Endothelial cell of umbilical vein (primary cell): ENCODE measurements at regions not wholly inside any gene's neighbourhood (a gene's known extent, or its start where the extent isn't known, plus 50 kb on each side); places are given as distances from the start of the nearest gene placed in this dataset.

Experiments used
- BruUV-seq: library from RNA; stranded (reverse); fragments of 400-500 nt; replicated peaks from 2 replicates; lab custom pipeline; 2021; lab: Mats Ljungman, UMichigan
- CTCF ChIA-PET: fragments of 300-600, 350-600 bp; sonication (Branson Sonifier 250); formaldehyde crosslinking; loops from one replicate; lab custom pipeline; 2021; ENCODE audit warnings: antibody characterized with exemption, inconsistent platforms; lab: Charles Lee
- POLR2A ChIA-PET: fragments of 300-600, 350-600 bp; sonication (Branson Sonifier 250); formaldehyde crosslinking; loops from one replicate; lab custom pipeline; 2021; ENCODE audit warnings: antibody characterized with exemption, inconsistent platforms; lab: Charles Lee
- DNase-seq: peaks from one replicate; pipeline ENCODE4 v3.0.0-alpha.2; 2011; ENCODE audit warnings: low read depth, low spot score
- FAIRE-seq: peaks from 2 replicates; lab custom pipeline; 2011; peaks lifted over from hg19 to GRCh38; lab: Jason Lieb, UNC
- H2AFZ ChIP-seq: 2 replicates; pipeline ENCODE4 v1.6.0; 2012; ENCODE audit warnings: low read depth, low read length, control low read depth, inconsistent platforms
- H3K27ac ChIP-seq: 2 replicates; pipeline ENCODE4 v1.5.1; 2011; ENCODE audit warnings: low read depth, mild to moderate bottlenecking, control low read depth, low read length, moderate library complexity; ENCODE audit not compliant: insufficient read depth
- H3K27me3 ChIP-seq, 2 experiments: 2 replicates each; pipeline versions ENCODE4 v1.6.0 to v1.6.1; 2011; ENCODE audit warnings: low read length in 2 of 2, mixed read lengths in 1 of 2; ENCODE audit not compliant: control insufficient read depth in 2 of 2, insufficient read depth in 2 of 2
- H3K36me3 ChIP-seq, 2 experiments: 2 replicates in 1 of 2; 3 replicates in 1 of 2; pipeline ENCODE4 v1.5.1; 2011; ENCODE audit warnings: low read length in 2 of 2, mild to moderate bottlenecking in 1 of 2, moderate library complexity in 1 of 2; ENCODE audit not compliant: control insufficient read depth in 2 of 2, insufficient read depth in 2 of 2; ENCODE audit errors: extremely low read depth in 1 of 2
- H3K4me1 ChIP-seq: 3 replicates; pipeline ENCODE4 v1.5.1; 2011; ENCODE audit warnings: mild to moderate bottlenecking, low read length; ENCODE audit not compliant: control insufficient read depth, insufficient read depth; ENCODE audit errors: extremely low read depth
- H3K4me2 ChIP-seq: 2 replicates; pipeline ENCODE4 v1.6.1; 2011; ENCODE audit warnings: low read length, control low read depth, mixed read lengths; ENCODE audit not compliant: insufficient read depth
- H3K4me3 ChIP-seq, 3 experiments: fragments of 200-600 bp in 1 of 3; sonication (generic), shearing (Covaris generic) in 1 of 3; replicated peaks in 1 of 3; 2 replicates each; pipeline ENCODE4 v1.5.1; 2011 to 2016; ENCODE audit warnings: control low read depth in 3 of 3, low read length in 3 of 3, mild to moderate bottlenecking in 2 of 3, inconsistent platforms in 1 of 3, low read depth in 1 of 3, moderate library complexity in 1 of 3; ENCODE audit not compliant: insufficient read depth in 1 of 3
- H3K79me2 ChIP-seq: 2 replicates; pipeline ENCODE4 v1.6.0; 2012; ENCODE audit warnings: low read length, inconsistent platforms; ENCODE audit not compliant: control insufficient read depth, insufficient read depth
- H3K9ac ChIP-seq: replicated peaks from 2 replicates; pipeline ENCODE3; 2011; ENCODE audit warnings: low read length, control low read depth; ENCODE audit not compliant: insufficient read depth; ENCODE audit errors: extremely low read depth
- H3K9me1 ChIP-seq: replicated peaks from 3 replicates; pipeline ENCODE4 v1.6.0; 2011; ENCODE audit warnings: mild to moderate bottlenecking, low read length; ENCODE audit not compliant: control insufficient read depth, insufficient read depth; ENCODE audit errors: extremely low read depth
- H3K9me3 ChIP-seq: replicated peaks from 2 replicates; pipeline ENCODE4 v1.5.1; 2012; ENCODE audit warnings: low read length, inconsistent platforms; ENCODE audit not compliant: control insufficient read depth, insufficient read depth
- H4K20me1 ChIP-seq: replicated peaks from 2 replicates; pipeline ENCODE3; 2011; ENCODE audit warnings: mild to moderate bottlenecking, low read length; ENCODE audit not compliant: control insufficient read depth, insufficient read depth; ENCODE audit errors: extremely low read depth
- CTCF ChIP-seq, 2 donors: IDR thresholded peaks; 1 replicate in 1 of 2; 2 replicates in 1 of 2; pipeline ENCODE4 v1.5.1; 2011; ENCODE audit warnings: low read length in 2 of 2, mild to moderate bottlenecking in 2 of 2, moderate library complexity in 2 of 2, control low read depth in 1 of 2, inconsistent platforms in 1 of 2, low read depth in 1 of 2; ENCODE audit not compliant: insufficient read depth in 1 of 2; ENCODE audit errors: extremely low read depth in 1 of 2
- EZH2 ChIP-seq: IDR thresholded peaks from 2 replicates; pipeline ENCODE4 v1.6.1; 2012; ENCODE audit warnings: borderline replicate concordance, low read depth, mild to moderate bottlenecking, moderate library complexity, low read length, inconsistent platforms; ENCODE audit not compliant: severe bottlenecking
- FOS ChIP-seq: IDR thresholded peaks from 2 replicates; pipeline ENCODE4 v1.6.1; 2011; ENCODE audit warnings: mild to moderate bottlenecking, low read length, moderate library complexity, borderline replicate concordance; ENCODE audit not compliant: insufficient read depth
- GATA2 ChIP-seq: IDR thresholded peaks from 2 replicates; pipeline ENCODE4 v1.7.0; 2011; ENCODE audit warnings: low read depth, mild to moderate bottlenecking, moderate library complexity, mixed read lengths, low read length; ENCODE audit not compliant: insufficient read length, insufficient read depth
- JUN ChIP-seq: IDR thresholded peaks from 2 replicates; pipeline ENCODE4 v1.6.1; 2011; ENCODE audit warnings: borderline replicate concordance, low read depth; ENCODE audit not compliant: insufficient read length, insufficient read depth
- MAX ChIP-seq: IDR thresholded peaks from 2 replicates; pipeline ENCODE4 v1.6.1; 2011; ENCODE audit not compliant: insufficient read depth, insufficient read length
- MYC ChIP-seq: IDR thresholded peaks from one replicate; pipeline ENCODE4 v1.6.1; 2011; ENCODE audit warnings: mild to moderate bottlenecking, low read depth, low read length
- POLR2A ChIP-seq: IDR thresholded peaks from 2 replicates; pipeline ENCODE4 v1.6.1; 2012; ENCODE audit warnings: low read depth, mild to moderate bottlenecking, control low read depth, low read length
- POLR2AphosphoS5 ChIP-seq: IDR thresholded peaks from 2 replicates; pipeline ENCODE4 v1.6.1; 2012; ENCODE audit warnings: low read depth, mild to moderate bottlenecking, control low read depth, low read length, moderate library complexity; ENCODE audit not compliant: insufficient read depth
- dilution Hi-C: fragments of 300-500 bp; cut with MboI; formaldehyde crosslinking; loops from one replicate; pipeline ENCODE4 v1.15.0; 2019; ENCODE audit warnings: low sequenced_read_pairs; ENCODE audit not compliant: extremely low pct_ligation_motif_present
- intact Hi-C: fragments of 100-400 bp; cut with micrococcal nuclease; formaldehyde crosslinking; loops from one replicate; pipeline ENCODE4 v1.10.0; 2022

- CTCF ChIA-PET: no interaction called here
- Histone ChIP-seq H3K9me1 (no peaks in the 10 kb centered on the region), H3K9ac (no peak overlapping the region), H3K79me2 (no peaks in the 10 kb centered on the region), H3K36me3 (no peaks in the 10 kb centered on the region), H3K9me3 (peaks cover 1% of the 10 kb centered on the region), H3K4me3 (no peak overlapping the region), H3K27me3 (no peaks in the 10 kb centered on the region), H2AFZ (no peak overlapping the region), H3K4me1 (no peaks in the 10 kb centered on the region), H4K20me1 (no peaks in the 10 kb centered on the region), H3K4me2 (no peak overlapping the region), H3K27ac (no peak overlapping the region)
- POLR2A ChIA-PET: no interaction called here
- intact Hi-C loops (no loop called here), dilution Hi-C loops (no loop called here)
- TF ChIP-seq MAX (no peak), JUN (no peak), POLR2A (no peak), GATA2 (no peak), MYC (no peak), EZH2 (no peak), POLR2AphosphoS5 (no peak), FOS (no peak), CTCF (IDR thresholded peaks at IDR 0.05; ENCODE audit: extremely low read depth in 1 of 2, insufficient read depth in 1 of 2, low read depth in 1 of 2, low read length in 2 of 2) (no peak)
- no peak for FAIRE-seq
- DNase-seq: no peak
- BruUV-seq: no TSS peak
Measured at GRCh38 chr10:107398115-107398514, 233.6 kb upstream of the SORCS1 start.
